Upper lobe of left lung (tissue), 6 donors: ENCODE measurements at regions not wholly inside any gene's neighbourhood (a gene's known extent, or its start where the extent isn't known, plus 50 kb on each side); places are given as distances from the start of the nearest gene placed in this dataset.
"Not testable (repeated sequence)": the region's sequence is repeated elsewhere in the genome, so short reads cannot be mapped to it uniquely, and the experiment has no call there.

Experiments used
- ATAC-seq, 2 donors: fragments of 200-7000 bp; cut with Tn5 transposase; one replicate each; pipeline ENCODE4 v1.9.1; 2022; ENCODE audit warnings: mild to moderate bottlenecking in 2 of 2, moderate library complexity in 2 of 2; ENCODE audit not compliant: low FRiP score in 2 of 2
- DNase-seq, 2 donors: peaks; one replicate each; pipeline ENCODE4 v3.0.0-alpha.2; 2019 to 2020
- H3K27ac ChIP-seq, 4 donors: fragments of 200-600 bp; sonication (generic); one replicate each; pipeline ENCODE4 v1.5.1; 2016 to 2019
- H3K27me3 ChIP-seq, 4 donors: fragments of 200-600 bp; sonication (generic); one replicate each; pipeline ENCODE4 v1.5.1; 2017 to 2019
- H3K36me3 ChIP-seq, 4 donors: fragments of 200-600 bp; sonication (generic); one replicate each; pipeline ENCODE4 v1.5.1; 2016 to 2019
- H3K4me1 ChIP-seq, 4 donors: fragments of 200-600 bp; sonication (generic); one replicate each; pipeline ENCODE4 v1.5.1; 2018 to 2019
- H3K4me3 ChIP-seq, 4 donors: fragments of 200-600 bp; sonication (generic); one replicate each; pipeline ENCODE4 v1.5.1; 2017 to 2019; ENCODE audit warnings: mild to moderate bottlenecking in 2 of 4, moderate library complexity in 1 of 4
- H3K9me3 ChIP-seq, 4 donors: fragments of 200-600 bp; sonication (generic); one replicate each; pipeline ENCODE4 v1.5.1; 2018 to 2019
- EP300 ChIP-seq, 4 donors: sonication (generic); formaldehyde crosslinking; IDR thresholded peaks; one replicate each; pipeline ENCODE4 v1.5.1; 2017; ENCODE audit warnings: antibody characterized with exemption in 4 of 4, control low read depth in 2 of 4
- POLR2A ChIP-seq, 4 donors: fragments of 450-650 bp; IDR thresholded peaks; one replicate each; pipeline ENCODE4 v1.5.1; 2016 to 2017; ENCODE audit warnings: antibody characterized with exemption in 4 of 4, mild to moderate bottlenecking in 2 of 4
- POLR2AphosphoS5 ChIP-seq, 2 donors: sonication (generic); formaldehyde crosslinking; IDR thresholded peaks; one replicate each; pipeline ENCODE4 v1.5.1; 2017; ENCODE audit warnings: antibody characterized with exemption in 2 of 2
- WGBS, 2 donors: methylation state at CpG; one replicate each; pipeline ENCODE4 v1.1.5; 2017 to 2018; 5-methylcytosine and 5-hydroxymethylcytosine counted together
- TF ChIP-seq, protein P1 (sequence below), 6 experiments: fragments of 450-650 bp in 4 of 6; fragments of 200-600 bp in 2 of 6; sonication (generic) in 2 of 6; IDR thresholded peaks; one replicate each; pipeline ENCODE4 v1.5.1; 2016 to 2019; ENCODE audit warnings: antibody characterized with exemption in 6 of 6
- donor health status: DM: no; HTN: no; CAD: no; lungs with moderate emphysema.
- donor health status: DM: no; HTN: yes; CAD: no; lungs with severe emphysema.

DNA sequence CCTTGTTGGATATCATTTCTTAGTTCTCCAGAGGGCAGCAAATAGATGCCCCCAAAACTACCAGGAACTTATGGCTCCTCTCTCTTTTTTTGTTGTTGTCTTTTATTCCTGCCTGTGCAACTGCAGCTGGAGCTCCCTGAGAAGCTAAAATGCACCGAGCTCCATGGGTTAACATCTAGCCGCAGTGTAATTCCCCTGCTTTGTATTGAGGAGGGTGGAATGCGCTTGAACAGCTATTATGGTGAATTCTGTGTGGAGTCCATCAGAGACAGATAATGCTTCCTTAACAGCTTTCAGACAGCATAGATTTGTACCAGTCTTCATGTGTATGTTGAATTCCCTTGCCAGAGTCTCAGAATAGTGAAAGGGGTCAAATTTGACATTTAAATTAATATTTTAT, 475.2 kb upstream of the FRG2C start:
- Histone ChIP-seq H3K4me1 (no peaks in the 10 kb centered on the region), H3K4me3 (no peak overlapping the region), H3K27me3 (no peaks in the 10 kb centered on the region), H3K36me3 (no peaks in the 10 kb centered on the region), H3K27ac (no peak overlapping the region), H3K9me3 (no peaks in the 10 kb centered on the region)
- DNase-seq (no peak), ATAC-seq (no peak)
- TF ChIP-seq, protein P1, sequence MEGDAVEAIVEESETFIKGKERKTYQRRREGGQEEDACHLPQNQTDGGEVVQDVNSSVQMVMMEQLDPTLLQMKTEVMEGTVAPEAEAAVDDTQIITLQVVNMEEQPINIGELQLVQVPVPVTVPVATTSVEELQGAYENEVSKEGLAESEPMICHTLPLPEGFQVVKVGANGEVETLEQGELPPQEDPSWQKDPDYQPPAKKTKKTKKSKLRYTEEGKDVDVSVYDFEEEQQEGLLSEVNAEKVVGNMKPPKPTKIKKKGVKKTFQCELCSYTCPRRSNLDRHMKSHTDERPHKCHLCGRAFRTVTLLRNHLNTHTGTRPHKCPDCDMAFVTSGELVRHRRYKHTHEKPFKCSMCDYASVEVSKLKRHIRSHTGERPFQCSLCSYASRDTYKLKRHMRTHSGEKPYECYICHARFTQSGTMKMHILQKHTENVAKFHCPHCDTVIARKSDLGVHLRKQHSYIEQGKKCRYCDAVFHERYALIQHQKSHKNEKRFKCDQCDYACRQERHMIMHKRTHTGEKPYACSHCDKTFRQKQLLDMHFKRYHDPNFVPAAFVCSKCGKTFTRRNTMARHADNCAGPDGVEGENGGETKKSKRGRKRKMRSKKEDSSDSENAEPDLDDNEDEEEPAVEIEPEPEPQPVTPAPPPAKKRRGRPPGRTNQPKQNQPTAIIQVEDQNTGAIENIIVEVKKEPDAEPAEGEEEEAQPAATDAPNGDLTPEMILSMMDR (IDR thresholded peaks at IDR 0.05), result no peak
- no peak for TF ChIP-seq POLR2A (IDR thresholded peaks at IDR 0.05)
- WGBS, 2 donors, result 69% methylated on average over 3 of the region's 3 CpGs

GRCh38 chr3:75192146-75192616, 471.9 kb upstream of the FRG2C start:
- DNase-seq (peak in 1 of 2 donors; percentile 29), ATAC-seq (no peak)
- Histone ChIP-seq H3K4me3 (no peak overlapping the region), H3K4me1 (no peaks in the 10 kb centered on the region), H3K9me3 (no peaks in the 10 kb centered on the region), H3K27ac (no peak overlapping the region), H3K36me3 (no peaks in the 10 kb centered on the region), H3K27me3 (no peaks in the 10 kb centered on the region)
- WGBS, 2 donors, result 53 to 62% methylated on average over 6 of the region's 6 CpGs
- TF ChIP-seq POLR2A (IDR thresholded peaks at IDR 0.05), result no peak
- no peak for TF ChIP-seq POLR2AphosphoS5 (IDR thresholded peaks at IDR 0.05)
- TF ChIP-seq, protein P1 (IDR thresholded peaks at IDR 0.05), result peak; percentile 50 to 69 (median 62)
- TF ChIP-seq EP300 (IDR thresholded peaks at IDR 0.05), result no peak

- no peak overlapping the region for H3K4me3 ChIP-seq
- H3K9me3 ChIP-seq, result no peaks in the 10 kb centered on the region
- H3K27me3 ChIP-seq, result no peaks in the 10 kb centered on the region
- WGBS, 2 donors, result 64 to 74% methylated on average over 4 of the region's 4 CpGs
- DNase-seq (no peak), ATAC-seq (no peak)
- TF ChIP-seq EP300 (IDR thresholded peaks at IDR 0.05), result no peak
- no peaks in the 10 kb centered on the region for H3K36me3 ChIP-seq
- H3K4me1 ChIP-seq, result no peaks in the 10 kb centered on the region
- no peak overlapping the region for H3K27ac ChIP-seq
Observed at GRCh38 chr3:75193797-75194196, 470.3 kb upstream of the FRG2C start.

DNA sequence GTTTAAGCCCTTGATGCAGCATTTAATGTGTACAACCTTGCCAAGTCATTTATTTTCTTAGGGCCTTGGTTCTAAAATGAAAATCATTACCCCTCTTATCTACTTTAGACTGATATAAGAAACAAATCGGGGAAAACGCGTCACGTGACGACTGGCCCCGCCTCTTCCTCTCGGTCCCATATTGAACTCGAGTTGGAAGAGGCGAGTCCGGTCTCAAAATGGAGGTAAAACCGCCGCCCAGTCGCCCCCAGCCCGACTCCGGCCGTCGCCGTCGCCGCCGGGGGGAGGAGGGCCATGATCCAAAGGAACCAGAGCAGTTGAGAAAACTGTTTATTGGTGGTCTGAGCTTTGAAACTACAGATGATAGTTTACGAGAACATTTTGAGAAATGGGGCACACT, 449.8 kb upstream of the FRG2C start:
- not testable (repeated sequence) for H3K4me1 ChIP-seq, H3K27me3 ChIP-seq, H3K27ac ChIP-seq, H3K4me3 ChIP-seq, ATAC-seq, H3K9me3 ChIP-seq, H3K36me3 ChIP-seq
- DNase-seq, result peak in 1 of 2 donors; percentile 49
- WGBS, 2 donors, result 92 to 95% methylated on average over 22 of the region's 22 CpGs

DNA sequence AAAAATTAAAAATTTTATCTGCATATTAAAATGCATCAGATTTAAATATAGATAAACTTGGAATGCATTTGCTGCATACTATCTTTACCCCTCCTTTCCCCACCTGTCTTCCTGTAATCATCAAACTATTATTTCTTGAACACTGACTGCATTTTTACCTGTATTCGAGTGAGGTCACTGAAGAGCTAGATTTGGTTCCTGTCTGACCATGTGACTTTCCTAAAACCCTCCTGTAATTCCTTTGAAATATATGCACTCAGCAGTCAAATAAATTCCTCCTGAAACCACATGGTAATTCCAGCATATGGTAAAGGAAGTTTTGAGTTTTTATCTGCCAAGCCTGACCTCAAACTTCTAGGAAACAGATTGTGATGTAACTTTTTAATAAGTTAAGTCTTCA, 445.6 kb upstream of the FRG2C start:
- ATAC-seq (no peak), DNase-seq (no peak)
- no peaks in the 10 kb centered on the region for H3K27me3 ChIP-seq
- no peak for TF ChIP-seq EP300 (IDR thresholded peaks at IDR 0.05)
- TF ChIP-seq, protein P1 (IDR thresholded peaks at IDR 0.05), result no peak
- TF ChIP-seq POLR2A (IDR thresholded peaks at IDR 0.05), result no peak
- TF ChIP-seq POLR2AphosphoS5 (IDR thresholded peaks at IDR 0.05), result no peak
- no peaks in the 10 kb centered on the region for H3K9me3 ChIP-seq
- H3K4me3 ChIP-seq, result no peak overlapping the region
- no peaks in the 10 kb centered on the region for H3K36me3 ChIP-seq
- no peaks in the 10 kb centered on the region for H3K4me1 ChIP-seq
- WGBS, 2 donors, result 35 to 38% methylated on average over 1 of the region's 1 CpG
- no peak overlapping the region for H3K27ac ChIP-seq

GRCh38 chr3:75220932-75221331, 443.2 kb upstream of the FRG2C start:
- no peak for DNase-seq
- Histone ChIP-seq H3K27me3 (no peaks in the 10 kb centered on the region), H3K36me3 (no peaks in the 10 kb centered on the region), H3K4me1 (no peaks in the 10 kb centered on the region), H3K4me3 (no peak overlapping the region), H3K9me3 (no peaks in the 10 kb centered on the region), H3K27ac (no peak overlapping the region)
- ATAC-seq, result no peak
- WGBS, 2 donors, result 52 to 54% methylated on average over 4 of the region's 4 CpGs
- TF ChIP-seq POLR2AphosphoS5 (IDR thresholded peaks at IDR 0.05) (no peak), EP300 (IDR thresholded peaks at IDR 0.05) (no peak), POLR2A (IDR thresholded peaks at IDR 0.05) (no peak)
